IMR-90 (cell line): ENCODE measurements at regions not wholly inside any gene's neighbourhood (a gene's known extent, or its start where the extent isn't known, plus 50 kb on each side); places are given as distances from the start of the nearest gene placed in this dataset.
"Not testable (repeated sequence)": the region's sequence is repeated elsewhere in the genome, so short reads cannot be mapped to it uniquely, and the experiment has no call there.

ENCODE experiments used
- ATAC-seq: fragments of 200-7000 bp; cut with Tn5 transposase; 2 replicates; pipeline ENCODE4 v1.9.1; 2020; ENCODE audit warnings: low read depth, mild to moderate bottlenecking, moderate library complexity
- BruUV-seq: library from RNA; stranded (reverse); fragments of 400-500 nt; replicated peaks from 2 replicates; lab custom pipeline; 2021; lab: Mats Ljungman, UMichigan
- CTCF ChIA-PET: fragments of 300-600 bp; formaldehyde crosslinking; extraction: SDS; loops from one replicate; lab custom pipeline; 2021; ENCODE audit warnings: antibody characterized with exemption; lab: Yijun Ruan, JAX
- POLR2A ChIA-PET: fragments of 300-600 bp; sonication (Branson Sonifier 250); formaldehyde crosslinking; loops from one replicate; lab custom pipeline; 2022; ENCODE audit warnings: antibody characterized with exemption; ENCODE audit not compliant: unreplicated experiment; lab: Charles Lee
- DNase-seq: peaks from one replicate; pipeline ENCODE4 v3.0.0; 2013
- H2AFZ ChIP-seq: replicated peaks from 2 replicates; pipeline ENCODE3; 2013; ENCODE audit warnings: low read length, mild to moderate bottlenecking; ENCODE audit not compliant: poor library complexity
- H2AK5ac ChIP-seq: 2 replicates; pipeline ENCODE4 v1.6.1; 2013; ENCODE audit warnings: low read depth, low read length, inconsistent platforms
- H2AK9ac ChIP-seq: replicated peaks from 2 replicates; pipeline ENCODE3; 2013; ENCODE audit warnings: mild to moderate bottlenecking, low read depth, low read length, moderate library complexity; ENCODE audit not compliant: poor library complexity
- H2BK120ac ChIP-seq: 2 replicates; pipeline ENCODE4 v1.6.1; 2013; ENCODE audit warnings: low read depth, low read length, inconsistent platforms
- H2BK15ac ChIP-seq: 3 replicates; pipeline ENCODE4 v1.6.1; 2013; ENCODE audit warnings: low read depth, low read length, inconsistent platforms
- H2BK20ac ChIP-seq: 2 replicates; pipeline ENCODE4 v1.6.1; 2013; ENCODE audit warnings: low read depth, mild to moderate bottlenecking, inconsistent platforms, low read length, moderate library complexity
- H2BK5ac ChIP-seq: 2 replicates; pipeline ENCODE4 v1.6.1; 2013; ENCODE audit warnings: mild to moderate bottlenecking, low read depth, low read length, inconsistent platforms; ENCODE audit not compliant: poor library complexity, severe bottlenecking
- H3K14ac ChIP-seq: replicated peaks from 2 replicates; pipeline ENCODE4 v1.6.1; 2013; ENCODE audit warnings: low read depth, low read length, inconsistent platforms
- H3K18ac ChIP-seq: 2 replicates; pipeline ENCODE4 v1.6.1; 2013; ENCODE audit warnings: low read depth, low read length, control low read depth
- H3K23ac ChIP-seq: 2 replicates; pipeline ENCODE4 v1.6.1; 2013; ENCODE audit warnings: low read depth, low read length, inconsistent platforms
- H3K27ac ChIP-seq: 2 replicates; pipeline ENCODE4 v1.5.1; 2013; ENCODE audit warnings: mild to moderate bottlenecking, control low read depth, low read length; ENCODE audit not compliant: insufficient read depth
- H3K27me3 ChIP-seq: 2 replicates; pipeline ENCODE4 v1.6.1; 2013; ENCODE audit warnings: low read length; ENCODE audit not compliant: control insufficient read depth, insufficient read depth
- H3K36me3 ChIP-seq: 2 replicates; pipeline ENCODE4 v1.6.1; 2013; ENCODE audit warnings: low read length, mixed read lengths; ENCODE audit not compliant: control insufficient read depth, insufficient read depth
- H3K4ac ChIP-seq: 2 replicates; pipeline ENCODE4 v1.6.1; 2013; ENCODE audit warnings: low read depth, low read length, inconsistent platforms
- H3K4me1 ChIP-seq: 2 replicates; pipeline ENCODE4 v1.6.1; 2013; ENCODE audit warnings: low read length, mixed read lengths; ENCODE audit not compliant: control insufficient read depth, insufficient read depth
- H3K4me2 ChIP-seq: 2 replicates; pipeline ENCODE4 v1.6.1; 2013; ENCODE audit warnings: low read depth, mild to moderate bottlenecking, control low read depth, low read length, moderate library complexity
- H3K4me3 ChIP-seq: 2 replicates; pipeline ENCODE4 v1.5.1; 2013; ENCODE audit warnings: low read depth, mild to moderate bottlenecking, control low read depth, low read length, moderate library complexity; ENCODE audit not compliant: insufficient read depth
- H3K56ac ChIP-seq: 2 replicates; pipeline ENCODE4 v1.6.1; 2013; ENCODE audit warnings: low read length, inconsistent platforms; ENCODE audit not compliant: insufficient read depth; ENCODE audit errors: extremely low read depth
- H3K79me1 ChIP-seq, 2 experiments: 2 replicates each; pipeline ENCODE4 v1.6.1; 2013; ENCODE audit warnings: low read length in 2 of 2, inconsistent platforms in 1 of 2, low read depth in 1 of 2
- H3K9ac ChIP-seq: 2 replicates; pipeline ENCODE4 v1.6.1; 2013; ENCODE audit warnings: low read depth, low read length, control low read depth
- H3K9me1 ChIP-seq: 2 replicates; pipeline ENCODE4 v1.6.1; 2013; ENCODE audit warnings: low read length, inconsistent platforms; ENCODE audit not compliant: insufficient read depth
- H3K9me3 ChIP-seq: 2 replicates; pipeline ENCODE4 v1.6.1; 2013; ENCODE audit warnings: low read length; ENCODE audit not compliant: control insufficient read depth, insufficient read depth
- H4K20me1 ChIP-seq: 2 replicates; pipeline ENCODE4 v1.6.1; 2013; ENCODE audit warnings: low read length, inconsistent platforms; ENCODE audit not compliant: insufficient read depth
- H4K5ac ChIP-seq: 2 replicates; pipeline ENCODE4 v1.6.1; 2013; ENCODE audit warnings: mild to moderate bottlenecking, low read depth, low read length, control low read depth
- H4K8ac ChIP-seq, 2 experiments: 2 replicates each; pipeline ENCODE4 v1.6.1; 2013; ENCODE audit warnings: low read depth in 2 of 2, low read length in 2 of 2, control low read depth in 1 of 2, inconsistent platforms in 1 of 2
- H4K91ac ChIP-seq: 2 replicates; pipeline ENCODE4 v1.6.1; 2013; ENCODE audit warnings: low read depth, low read length, inconsistent platforms; ENCODE audit not compliant: insufficient read depth
- WGBS, 2 experiments: methylation state at CpG; one replicate each; pipeline versions ENCODE4 v1.1.5 to v1.1.7; 2013; ENCODE audit warnings: missing lambda C conversion rate in 2 of 2; ENCODE audit not compliant: insufficient read length in 1 of 2; ENCODE audit errors: extremely low coverage in 2 of 2; 5-methylcytosine and 5-hydroxymethylcytosine counted together
- dilution Hi-C: fragments of 300-500 bp; cut with HindIII; formaldehyde crosslinking; loops from one replicate; pipeline ENCODE4 v1.14.3; 2018; ENCODE audit warnings: low sequenced_read_pairs; ENCODE audit not compliant: unreplicated experiment
- in situ Hi-C: fragments of 300-500 bp; cut with MboI; formaldehyde crosslinking; loops from 3 replicates; pipeline ENCODE4 v1.14.3; 2019; ENCODE audit warnings: low sequenced_read_pairs, inconsistent platforms, mixed read lengths
- intact Hi-C: fragments of 100-400 bp; cut with micrococcal nuclease; formaldehyde crosslinking; loops from 2 replicates; pipeline ENCODE4 v1.10.0; 2022

- H3K23ac ChIP-seq, H3K4me3 ChIP-seq, H3K36me3 ChIP-seq, in situ Hi-C loops, H3K9me3 ChIP-seq, H2BK120ac ChIP-seq, H3K27ac ChIP-seq, CTCF ChIA-PET, H3K4me1 ChIP-seq, H2AK5ac ChIP-seq, ATAC-seq, H4K8ac ChIP-seq, H2BK15ac ChIP-seq, H4K20me1 ChIP-seq, H3K18ac ChIP-seq, H3K56ac ChIP-seq, intact Hi-C loops, DNase-seq, BruUV-seq, H4K5ac ChIP-seq, H3K14ac ChIP-seq, dilution Hi-C loops, H3K27me3 ChIP-seq, H3K9me1 ChIP-seq, H2AFZ ChIP-seq, H4K91ac ChIP-seq, H3K9ac ChIP-seq, H2AK9ac ChIP-seq, H3K79me1 ChIP-seq, H3K4ac ChIP-seq, H2BK20ac ChIP-seq, H3K4me2 ChIP-seq, POLR2A ChIA-PET, H2BK5ac ChIP-seq: not testable (repeated sequence)
- WGBS, 2 experiments, result no CpG with 5 or more reads among the region's 2 CpGs
These were observed 193.4 kb downstream of the C7orf25 start for GRCh38 chr7:42718466-42718865.
